ENCODE measurements at regions not wholly inside any gene's neighbourhood (a gene's known extent, or its start where the extent isn't known, plus 50 kb on each side); places are given as distances from the start of the nearest gene placed in this dataset.
"Not testable (repeated sequence)": the region's sequence is repeated elsewhere in the genome, so short reads cannot be mapped to it uniquely, and the experiment has no call there.

DNA sequence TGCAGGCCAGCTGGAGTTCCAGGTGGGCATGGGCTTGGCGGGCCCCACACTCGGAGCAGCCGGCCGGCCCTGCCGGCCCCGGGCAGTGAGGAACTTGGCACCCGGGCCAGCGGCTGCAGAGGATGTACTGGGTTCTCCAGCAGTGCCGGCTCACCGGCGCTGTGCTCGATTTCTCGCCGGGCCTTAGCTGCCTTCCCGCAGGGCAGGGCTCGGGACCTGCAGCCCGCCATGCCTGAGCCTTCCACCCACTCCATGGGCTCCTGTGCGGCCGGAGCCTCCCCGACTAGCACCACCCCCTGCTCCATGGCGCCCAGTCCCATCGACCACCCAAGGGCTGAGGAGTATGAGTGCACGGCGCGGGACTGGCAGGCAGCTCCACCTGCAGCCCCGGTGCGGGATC, 89.2 kb upstream of the PIK3C3 start:
- not testable (repeated sequence) for TF ChIP-seq CTCF (IDR thresholded peaks at IDR 0.05 in 8 of 11, conservative IDR thresholded peaks at IDR 0.05 in 3 of 11); POLR2A (IDR thresholded peaks at IDR 0.05); POLR2AphosphoS5 (IDR thresholded peaks at IDR 0.05)
